ENCODE measurements at regions not wholly inside any gene's neighbourhood (a gene's known extent, or its start where the extent isn't known, plus 50 kb on each side); places are given as distances from the start of the nearest gene placed in this dataset.
"Not testable (repeated sequence)": the region's sequence is repeated elsewhere in the genome, so short reads cannot be mapped to it uniquely, and the experiment has no call there.

GRCh38 chr13:111692028-111692427, 371.6 kb downstream of the TEX29 start:
- not testable (repeated sequence) for TF ChIP-seq EZH2, EZH2phosphoT487 (IDR thresholded peaks at IDR 0.05)
- TF ChIP-seq, protein P1, sequence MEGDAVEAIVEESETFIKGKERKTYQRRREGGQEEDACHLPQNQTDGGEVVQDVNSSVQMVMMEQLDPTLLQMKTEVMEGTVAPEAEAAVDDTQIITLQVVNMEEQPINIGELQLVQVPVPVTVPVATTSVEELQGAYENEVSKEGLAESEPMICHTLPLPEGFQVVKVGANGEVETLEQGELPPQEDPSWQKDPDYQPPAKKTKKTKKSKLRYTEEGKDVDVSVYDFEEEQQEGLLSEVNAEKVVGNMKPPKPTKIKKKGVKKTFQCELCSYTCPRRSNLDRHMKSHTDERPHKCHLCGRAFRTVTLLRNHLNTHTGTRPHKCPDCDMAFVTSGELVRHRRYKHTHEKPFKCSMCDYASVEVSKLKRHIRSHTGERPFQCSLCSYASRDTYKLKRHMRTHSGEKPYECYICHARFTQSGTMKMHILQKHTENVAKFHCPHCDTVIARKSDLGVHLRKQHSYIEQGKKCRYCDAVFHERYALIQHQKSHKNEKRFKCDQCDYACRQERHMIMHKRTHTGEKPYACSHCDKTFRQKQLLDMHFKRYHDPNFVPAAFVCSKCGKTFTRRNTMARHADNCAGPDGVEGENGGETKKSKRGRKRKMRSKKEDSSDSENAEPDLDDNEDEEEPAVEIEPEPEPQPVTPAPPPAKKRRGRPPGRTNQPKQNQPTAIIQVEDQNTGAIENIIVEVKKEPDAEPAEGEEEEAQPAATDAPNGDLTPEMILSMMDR (IDR thresholded peaks at IDR 0.05) = not testable (repeated sequence)
